Adipocyte (in vitro differentiated cells): ENCODE measurements at regions not wholly inside any gene's neighbourhood (a gene's known extent, or its start where the extent isn't known, plus 50 kb on each side); places are given as distances from the start of the nearest gene placed in this dataset.

Experiments
- DNase-seq: peaks from one replicate; pipeline ENCODE4 v3.0.0-alpha.2; 2015; ENCODE audit warnings: low read depth
- H3K27me3 ChIP-seq: replicated peaks from 2 replicates; pipeline ENCODE4 v1.7.0; 2013; ENCODE audit warnings: mild to moderate bottlenecking, low read length, moderate library complexity; ENCODE audit not compliant: control insufficient read depth, insufficient read depth
- H3K36me3 ChIP-seq: 2 replicates; pipeline ENCODE4 v1.7.0; 2013; ENCODE audit warnings: low read length, mild to moderate bottlenecking, moderate library complexity; ENCODE audit not compliant: control insufficient read depth, insufficient read depth, severe bottlenecking
- H3K4me1 ChIP-seq: 2 replicates; pipeline ENCODE4 v1.7.0; 2013; ENCODE audit warnings: mild to moderate bottlenecking, low read length, moderate library complexity; ENCODE audit not compliant: control insufficient read depth, insufficient read depth
- H3K4me3 ChIP-seq: 2 replicates; pipeline ENCODE4 v1.7.0; 2013; ENCODE audit warnings: mild to moderate bottlenecking, low read length, moderate library complexity
- H3K9ac ChIP-seq: 2 replicates; pipeline ENCODE4 v1.7.0; 2013; ENCODE audit warnings: mild to moderate bottlenecking, low read length, moderate library complexity
- H3K9me3 ChIP-seq: 2 replicates; pipeline ENCODE4 v1.7.0; 2013; ENCODE audit warnings: mild to moderate bottlenecking, low read length, moderate library complexity; ENCODE audit not compliant: control insufficient read depth

DNA sequence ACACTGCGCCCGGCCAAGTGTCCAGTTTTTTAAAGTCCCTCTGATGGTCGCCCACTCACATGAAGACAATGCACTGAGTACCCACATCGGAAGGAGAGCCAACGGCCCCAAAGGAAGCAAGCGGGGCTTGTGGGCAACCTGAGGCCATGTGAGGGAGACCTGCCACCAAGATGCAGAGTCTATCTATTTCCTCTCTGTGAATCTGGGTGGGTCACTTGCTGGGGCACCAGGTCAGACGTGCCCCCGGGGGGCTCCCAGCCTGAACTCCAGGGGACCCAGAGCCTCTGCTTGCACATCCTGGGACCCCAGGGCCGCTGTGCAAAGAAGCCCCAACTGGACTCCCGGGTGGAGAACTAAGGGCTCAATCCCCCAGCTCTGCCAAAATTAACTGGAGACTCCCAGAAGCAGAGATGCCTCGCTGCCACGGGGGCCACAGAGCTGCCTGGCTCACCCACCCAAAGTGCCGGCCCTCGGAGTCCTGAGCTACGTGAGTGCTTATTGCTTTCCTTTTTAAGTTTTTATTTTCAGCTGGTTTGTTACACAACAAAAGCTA lies 106.4 kb downstream of the BRD1 start:
- H3K36me3 ChIP-seq, result no peaks in the 10 kb centered on the region

DNA sequence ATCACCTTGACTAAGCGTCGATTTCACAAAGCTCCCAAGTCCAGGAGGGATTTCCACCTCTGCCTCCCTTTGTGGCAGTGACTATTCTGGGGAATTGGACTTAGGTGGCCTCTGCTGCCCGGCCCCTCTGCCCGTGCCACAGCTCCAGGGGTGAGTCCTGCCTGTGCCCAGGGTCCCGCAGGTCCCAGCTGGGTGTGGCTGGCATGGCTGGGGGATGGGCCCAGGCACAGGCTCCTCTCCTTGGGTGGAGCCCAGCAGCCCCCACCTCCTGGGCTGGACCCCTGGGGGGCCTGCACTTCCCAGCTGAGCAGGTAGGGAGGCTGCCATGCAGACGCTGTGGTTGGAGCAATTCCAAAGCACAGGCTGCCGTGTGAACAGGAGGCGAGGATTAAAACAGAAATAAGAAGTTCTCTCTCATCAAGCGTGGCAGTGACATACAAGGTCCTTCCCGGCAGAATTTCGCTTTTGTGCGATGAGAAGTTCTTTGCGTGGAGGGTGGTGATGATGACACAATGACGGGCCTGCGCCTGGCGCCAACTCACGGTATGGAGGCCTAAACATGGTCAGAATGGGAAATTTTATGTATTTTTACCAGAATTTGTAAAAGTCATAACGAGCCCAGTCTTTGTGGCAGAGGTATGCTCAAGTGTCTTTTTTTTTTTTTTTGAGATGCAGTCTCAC lies 107.3 kb downstream of the BRD1 start:
- H3K36me3 ChIP-seq, result no peaks in the 10 kb centered on the region
- no peaks in the 10 kb centered on the region for H3K9me3 ChIP-seq
- H3K9ac ChIP-seq, result no peak overlapping the region
- no peak for DNase-seq
- H3K27me3 ChIP-seq, result peaks cover 9% of the 10 kb centered on the region
- H3K4me3 ChIP-seq, result no peak overlapping the region
- H3K4me1 ChIP-seq, result no peaks in the 10 kb centered on the region

More for the DNA sequence above, 106.4 kb downstream of the BRD1 start:
- no peaks in the 10 kb centered on the region for H3K4me1 ChIP-seq
- H3K27me3 ChIP-seq, result peaks cover 18% of the 10 kb centered on the region
- H3K4me3 ChIP-seq, result no peak overlapping the region
- no peak overlapping the region for H3K9ac ChIP-seq
- no peak for DNase-seq
- H3K9me3 ChIP-seq, result no peaks in the 10 kb centered on the region

DNA sequence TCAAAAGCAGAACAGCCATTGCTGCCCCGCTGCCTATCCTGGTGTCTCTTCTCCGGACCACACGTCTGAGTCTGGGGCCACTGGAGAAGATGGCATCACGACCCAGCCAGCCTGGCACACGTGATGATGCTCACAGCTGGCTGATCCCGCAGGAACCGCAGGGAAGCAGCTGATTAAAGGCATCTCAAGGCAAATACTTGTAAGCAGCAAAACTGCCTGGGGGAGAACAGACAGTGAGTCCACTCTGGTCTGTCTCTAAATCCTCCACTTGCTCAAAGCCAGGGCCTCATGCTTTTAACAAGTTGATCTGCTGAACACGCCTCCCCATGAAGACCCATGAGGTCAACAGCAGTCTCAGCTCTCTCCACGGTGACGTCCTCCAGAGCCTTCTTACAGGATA lies 108.6 kb downstream of the BRD1 start:
- Histone ChIP-seq H3K36me3 (no peaks in the 10 kb centered on the region), H3K4me1 (no peaks in the 10 kb centered on the region), H3K9me3 (no peaks in the 10 kb centered on the region), H3K4me3 (no peak overlapping the region), H3K9ac (no peak overlapping the region), H3K27me3 (peaks cover 3% of the 10 kb centered on the region)
- DNase-seq, result no peak

DNA sequence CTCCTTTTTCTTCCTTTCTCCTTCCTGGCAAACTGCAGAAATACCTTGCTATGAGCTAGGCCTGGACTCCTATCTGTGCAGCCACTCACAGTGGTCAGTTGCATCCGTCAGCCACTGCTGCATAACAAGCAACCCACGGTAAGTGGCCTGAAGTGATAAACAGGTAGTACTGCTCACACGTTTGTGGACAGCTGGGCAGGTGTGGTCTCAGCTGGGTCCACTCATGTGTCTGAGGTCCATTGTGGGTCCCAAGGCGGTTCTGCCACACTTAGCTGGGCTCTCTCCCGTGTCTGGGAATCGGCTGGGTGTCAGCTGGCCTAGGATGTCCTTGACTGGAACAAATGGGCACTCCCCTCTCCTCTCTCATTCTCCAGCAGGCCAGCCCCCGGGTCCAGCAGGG lies 109.3 kb downstream of the BRD1 start:
- H3K27me3 ChIP-seq, result no peaks in the 10 kb centered on the region
- H3K36me3 ChIP-seq, result no peaks in the 10 kb centered on the region
- H3K4me3 ChIP-seq, result no peak overlapping the region
- H3K9ac ChIP-seq, result no peak overlapping the region
- DNase-seq, result no peak
- H3K9me3 ChIP-seq, result no peaks in the 10 kb centered on the region
- H3K4me1 ChIP-seq, result no peaks in the 10 kb centered on the region

DNA sequence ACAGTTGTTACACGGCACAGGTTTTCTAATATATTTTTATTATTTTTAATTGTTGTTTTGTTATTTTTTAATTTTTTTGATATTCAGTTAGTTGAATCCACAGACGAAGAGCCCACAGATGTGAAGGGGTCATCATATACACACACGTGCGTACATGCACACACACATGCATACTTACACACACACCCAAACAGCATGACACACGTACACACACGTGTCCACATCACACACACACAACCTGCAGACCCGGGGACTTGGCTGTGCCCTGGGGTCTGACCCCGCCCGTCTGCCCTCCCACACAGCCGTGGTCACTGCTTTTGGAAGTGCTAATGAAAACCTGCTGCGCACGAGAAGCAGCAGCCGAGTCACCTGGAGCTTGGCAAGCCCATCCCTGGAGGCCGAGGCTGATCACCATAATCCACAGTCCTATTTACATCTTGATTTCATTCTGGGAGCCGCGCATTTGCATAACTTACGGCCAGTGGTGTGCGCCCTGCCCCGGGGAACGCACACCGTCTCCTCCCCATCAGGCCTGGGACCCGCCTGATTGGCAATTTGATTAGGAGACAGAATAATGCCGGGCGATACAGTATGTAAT lies 110.3 kb downstream of the BRD1 start:
- H3K4me3 ChIP-seq, result no peak overlapping the region
- no peak overlapping the region for H3K9ac ChIP-seq
- no peaks in the 10 kb centered on the region for H3K9me3 ChIP-seq
- no peak for DNase-seq
- H3K36me3 ChIP-seq, result no peaks in the 10 kb centered on the region
- no peaks in the 10 kb centered on the region for H3K27me3 ChIP-seq
- no peaks in the 10 kb centered on the region for H3K4me1 ChIP-seq

DNA sequence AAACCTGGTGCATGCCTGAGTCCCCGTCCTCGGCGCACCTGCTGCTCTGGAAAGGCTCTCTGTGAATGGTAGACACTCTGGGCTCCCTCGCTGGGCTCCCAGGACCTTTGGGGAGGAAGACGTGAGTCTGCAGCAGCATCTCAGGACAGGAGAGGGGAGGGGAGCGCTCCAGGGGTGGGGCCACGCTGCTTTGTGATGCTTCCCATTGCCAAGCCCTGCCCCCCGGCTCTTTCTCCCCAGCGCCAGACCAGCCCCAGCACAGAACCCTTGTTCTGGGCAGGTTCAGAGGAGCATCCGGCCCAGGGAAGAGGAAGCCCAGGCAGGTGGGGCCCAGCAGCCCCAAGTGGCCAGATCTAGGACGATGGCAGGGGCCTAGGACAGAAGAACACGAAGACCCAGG lies 111.2 kb downstream of the BRD1 start:
- H3K36me3 ChIP-seq, result no peaks in the 10 kb centered on the region
- no peaks in the 10 kb centered on the region for H3K27me3 ChIP-seq
- no peak for DNase-seq
- no peak overlapping the region for H3K9ac ChIP-seq
- no peaks in the 10 kb centered on the region for H3K9me3 ChIP-seq
- H3K4me3 ChIP-seq, result no peak overlapping the region
- H3K4me1 ChIP-seq, result no peaks in the 10 kb centered on the region

DNA sequence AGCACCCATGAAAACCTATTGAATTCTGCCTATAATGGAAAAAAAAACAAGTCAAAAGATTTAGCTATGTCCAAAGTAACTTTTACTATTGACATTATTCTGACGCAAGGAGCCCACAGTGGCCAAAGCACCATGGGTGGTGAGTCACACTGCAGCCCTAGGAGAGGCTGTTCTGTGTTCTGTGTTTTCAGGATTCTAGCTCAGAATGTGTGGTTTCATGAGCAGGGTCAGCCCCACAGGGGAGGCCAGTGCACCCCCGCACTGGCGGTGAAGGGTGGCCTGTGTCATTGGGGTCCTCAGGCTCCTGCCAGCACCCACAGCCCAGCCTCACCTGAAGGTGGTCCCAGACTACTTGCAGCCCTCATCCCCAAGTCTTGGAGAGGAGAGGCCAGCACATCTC lies 112.2 kb downstream of the BRD1 start:
- no peaks in the 10 kb centered on the region for H3K4me1 ChIP-seq
- no peak overlapping the region for H3K4me3 ChIP-seq
- H3K9ac ChIP-seq, result no peak overlapping the region
- H3K27me3 ChIP-seq, result no peaks in the 10 kb centered on the region
- H3K9me3 ChIP-seq, result no peaks in the 10 kb centered on the region
- DNase-seq, result no peak
- no peaks in the 10 kb centered on the region for H3K36me3 ChIP-seq

DNA sequence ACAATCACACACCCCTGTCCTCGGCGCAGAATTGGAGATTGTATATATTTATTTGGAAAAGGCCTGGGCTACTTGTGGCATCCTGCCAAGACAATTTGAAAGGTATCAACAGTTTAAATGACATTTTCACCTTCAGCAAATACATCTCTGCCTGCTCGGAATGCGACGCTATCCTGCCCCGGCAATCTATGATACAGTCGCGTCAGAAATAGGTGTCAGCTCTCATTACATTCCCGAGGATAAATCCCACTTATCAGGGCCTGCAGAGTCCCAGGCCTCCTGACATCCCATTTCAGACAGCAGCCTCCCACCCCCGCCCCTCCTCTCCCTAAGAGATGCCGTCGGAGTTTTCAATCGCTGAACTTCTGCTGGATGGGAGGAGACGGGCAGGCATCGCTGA lies 114.7 kb downstream of the BRD1 start:
- Histone ChIP-seq H3K9me3 (peaks cover 20% of the 10 kb centered on the region), H3K27me3 (no peaks in the 10 kb centered on the region), H3K9ac (no peak overlapping the region), H3K4me1 (no peaks in the 10 kb centered on the region), H3K36me3 (no peaks in the 10 kb centered on the region), H3K4me3 (no peak overlapping the region)
- DNase-seq, result no peak

DNA sequence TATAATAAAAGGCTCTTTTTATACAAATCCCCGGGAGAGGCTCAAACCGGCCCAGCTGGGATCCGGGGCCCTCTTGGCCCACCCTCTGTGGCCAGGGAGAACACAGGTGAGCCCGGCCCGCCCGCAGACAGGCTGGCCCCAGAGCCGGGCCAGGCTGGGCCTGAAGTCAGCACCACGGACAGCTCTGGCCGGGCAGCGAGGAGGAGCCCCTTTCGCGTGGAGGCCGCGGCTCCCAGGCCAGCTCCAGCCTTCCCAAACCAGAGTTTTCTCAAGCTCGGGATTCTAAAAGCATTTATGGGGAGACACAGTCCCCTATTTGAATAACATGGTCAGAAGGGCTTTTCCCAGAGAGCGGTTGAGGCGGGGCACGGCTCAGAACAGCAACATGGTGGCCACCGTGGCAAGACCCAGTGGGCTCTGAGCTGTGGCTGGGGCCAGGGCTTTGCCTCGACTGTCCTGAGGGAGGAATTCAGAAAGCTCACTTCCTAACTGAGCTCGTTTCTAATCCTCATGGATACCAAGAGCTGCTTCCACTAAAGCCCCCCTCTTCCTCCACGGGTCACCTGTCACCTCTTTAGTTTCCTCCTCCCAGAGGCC lies 115.4 kb downstream of the BRD1 start:
- peak; percentile 3 for DNase-seq
- H3K27me3 ChIP-seq, result no peaks in the 10 kb centered on the region
- no peak overlapping the region for H3K9ac ChIP-seq
- no peaks in the 10 kb centered on the region for H3K36me3 ChIP-seq
- no peaks in the 10 kb centered on the region for H3K4me1 ChIP-seq
- no peak overlapping the region for H3K4me3 ChIP-seq
- peaks cover 20% of the 10 kb centered on the region for H3K9me3 ChIP-seq

DNA sequence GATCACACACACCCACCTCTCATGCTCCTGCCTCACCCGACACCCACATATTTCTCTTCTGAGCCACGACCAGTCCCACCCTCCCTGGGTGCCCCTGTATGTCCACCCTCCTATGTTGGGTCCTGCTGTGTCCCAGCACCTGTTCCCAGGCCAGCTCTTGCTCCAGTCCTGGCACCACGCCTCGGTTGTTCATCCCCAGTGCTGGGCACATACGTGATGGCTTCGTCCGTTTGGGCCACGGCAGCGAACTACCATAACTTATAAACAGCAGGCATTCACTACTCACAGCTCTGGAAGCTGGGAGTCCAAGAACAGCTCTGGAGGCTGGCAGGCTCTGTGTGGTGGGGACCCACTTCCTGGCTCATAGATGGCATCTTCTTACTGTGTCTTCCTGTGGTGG lies 116.9 kb downstream of the BRD1 start:
- H3K9me3 ChIP-seq, result peaks cover 20% of the 10 kb centered on the region
- no peak overlapping the region for H3K9ac ChIP-seq
- no peak overlapping the region for H3K4me3 ChIP-seq
- DNase-seq, result no peak
- no peaks in the 10 kb centered on the region for H3K36me3 ChIP-seq
- no peaks in the 10 kb centered on the region for H3K4me1 ChIP-seq
- no peaks in the 10 kb centered on the region for H3K27me3 ChIP-seq

DNA sequence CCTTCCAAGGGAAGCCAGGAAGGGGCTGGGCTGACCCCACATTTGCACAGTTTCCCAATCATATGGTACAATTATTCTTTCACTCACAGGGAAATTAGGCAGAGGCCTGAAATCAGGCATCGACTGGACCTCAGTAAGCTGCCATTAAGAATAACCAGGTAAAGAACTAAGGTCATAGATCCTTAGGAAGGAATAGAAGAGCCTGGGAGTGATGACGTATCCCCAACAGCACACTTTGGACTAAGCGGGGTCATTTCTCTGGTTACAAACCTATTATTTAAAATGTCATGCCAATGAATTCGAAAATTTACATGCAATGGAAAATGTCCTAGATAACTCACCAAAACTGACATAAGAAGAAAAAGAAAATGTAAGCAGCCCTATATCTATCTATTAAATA lies 118.2 kb downstream of the BRD1 start:
- no peaks in the 10 kb centered on the region for H3K4me1 ChIP-seq
- no peak for DNase-seq
- no peak overlapping the region for H3K9ac ChIP-seq
- H3K4me3 ChIP-seq, result no peak overlapping the region
- H3K27me3 ChIP-seq, result peaks cover 5% of the 10 kb centered on the region
- H3K9me3 ChIP-seq, result peaks cover 20% of the 10 kb centered on the region
- no peaks in the 10 kb centered on the region for H3K36me3 ChIP-seq
